NCI-H2029 treated with DMSO at 0.1 percent for 48 hours (cell line): ENCODE measurements at regions not wholly inside any gene's neighbourhood (a gene's known extent, or its start where the extent isn't known, plus 50 kb on each side); places are given as distances from the start of the nearest gene placed in this dataset.
A peak's percentile ranks its signal among the peaks of the same experiment; 100 is the strongest.

Source experiments
- DNase-seq: peaks from one replicate; lab custom pipeline; 2025; lab: John Stamatoyannopoulos, UW

- no peak for DNase-seq
These were observed 76.4 kb downstream of the RHOB start for GRCh38 chr2:20523073-20523798.

GRCh38 chr2:20523799-20524187 is 76.9 kb downstream of the RHOB start:
- no peak for DNase-seq

GRCh38 chr2:20524412-20525040 is 77.7 kb downstream of the RHOB start:
- DNase-seq, result no peak

GRCh38 chr2:20525041-20526035 is 78.5 kb downstream of the RHOB start:
- DNase-seq, result no peak

- no peak for DNase-seq
These were observed 79.3 kb downstream of the RHOB start for GRCh38 chr2:20526160-20526559.

GRCh38 chr2:20526708-20527107 is 79.8 kb downstream of the RHOB start:
- DNase-seq, result peak; percentile 28

GRCh38 chr2:20528713-20529112 is 81.8 kb downstream of the RHOB start:
- no peak for DNase-seq

GRCh38 chr2:20530520-20530919 is 83.6 kb downstream of the RHOB start:
- no peak for DNase-seq

GRCh38 chr2:20531633-20532262 is 84.9 kb downstream of the RHOB start:
- DNase-seq, result no peak

- DNase-seq, result no peak
These were observed 86.0 kb downstream of the RHOB start for GRCh38 chr2:20532634-20533437.

- DNase-seq, result no peak
These were observed 87.2 kb downstream of the RHOB start for GRCh38 chr2:20533993-20534622.

GRCh38 chr2:20534913-20535801 is 88.3 kb downstream of the RHOB start:
- no peak for DNase-seq

- DNase-seq, result no peak
These were observed 89.9 kb downstream of the RHOB start for GRCh38 chr2:20536619-20537422.

GRCh38 chr2:20537423-20538307 is 90.8 kb downstream of the RHOB start:
- DNase-seq, result no peak

GRCh38 chr2:20538308-20539132 is 91.6 kb downstream of the RHOB start:
- DNase-seq, result no peak

GRCh38 chr2:20539133-20539719 is 92.4 kb downstream of the RHOB start:
- DNase-seq, result no peak
